ENCODE measurements at regions not wholly inside any gene's neighbourhood (a gene's known extent, or its start where the extent isn't known, plus 50 kb on each side); places are given as distances from the start of the nearest gene placed in this dataset.

- H3K36me3 ChIP-seq: no peaks in the 10 kb centered on the region
- H3K4me3 ChIP-seq: no peak overlapping the region
- no peak for ATAC-seq
- H3K4me1 ChIP-seq: no peaks in the 10 kb centered on the region
- no peak for DNase-seq
- no peaks in the 10 kb centered on the region for H3K27me3 ChIP-seq
- intact Hi-C loops (cut with DNase I): no loop called here
- TF ChIP-seq CTCF (IDR thresholded peaks at IDR 0.05): no peak
- H3K9me3 ChIP-seq: no peaks in the 10 kb centered on the region
- H3K27ac ChIP-seq: no peak overlapping the region
Observed at GRCh38 chr2:160942476-160943142, 217.6 kb upstream of the TANK start.

GRCh38 chr2:160943414-160943813 lies 216.8 kb upstream of the TANK start:
- no peak for ATAC-seq
- H3K9me3 ChIP-seq: no peaks in the 10 kb centered on the region
- H3K4me1 ChIP-seq: no peaks in the 10 kb centered on the region

GRCh38 chr2:160952464-160953254 lies 207.6 kb upstream of the TANK start:
- ATAC-seq: peak; percentile 54
- no peak overlapping the region for H3K4me3 ChIP-seq
- H3K27ac ChIP-seq: peak overlapping the region; percentile 62 to 64

More at GRCh38 chr2:160943414-160943813, 216.8 kb upstream of the TANK start:
- intact Hi-C loops (cut with DNase I): no loop called here
- Histone ChIP-seq H3K36me3 (no peaks in the 10 kb centered on the region), H3K4me3 (no peak overlapping the region), H3K27me3 (no peaks in the 10 kb centered on the region), H3K27ac (no peak overlapping the region)
- no peak for TF ChIP-seq CTCF (IDR thresholded peaks at IDR 0.05)
- DNase-seq: no peak

GRCh38 chr2:160955578-160955977 lies 204.7 kb upstream of the TANK start:
- TF ChIP-seq CTCF (IDR thresholded peaks at IDR 0.05): no peak
- Histone ChIP-seq H3K4me3 (no peak overlapping the region), H3K27me3 (no peaks in the 10 kb centered on the region), H3K9me3 (no peaks in the 10 kb centered on the region), H3K27ac (peak overlapping the region in 1 of 2 donors; percentile 69), H3K4me1 (peaks cover 0 to 5% of the 10 kb centered on the region in 2 donors), H3K36me3 (no peaks in the 10 kb centered on the region)
- ATAC-seq (no peak), DNase-seq (no peak)
- intact Hi-C loops (cut with DNase I): no loop called here

More at GRCh38 chr2:160952464-160953254, 207.6 kb upstream of the TANK start:
- no peaks in the 10 kb centered on the region for H3K9me3 ChIP-seq
- no peak for TF ChIP-seq CTCF (IDR thresholded peaks at IDR 0.05)
- DNase-seq: peak in 1 of 4 donors; percentile 36
- H3K27me3 ChIP-seq: no peaks in the 10 kb centered on the region
- peaks cover 0 to 5% of the 10 kb centered on the region in 2 donors for H3K4me1 ChIP-seq
- H3K36me3 ChIP-seq: no peaks in the 10 kb centered on the region
- intact Hi-C loops (cut with DNase I): no loop called here

- no peaks in the 10 kb centered on the region for H3K27me3 ChIP-seq
- TF ChIP-seq CTCF (IDR thresholded peaks at IDR 0.05): no peak
- peak overlapping the region in 1 of 2 donors; percentile 69 for H3K27ac ChIP-seq
- intact Hi-C loops (cut with DNase I): no loop called here
- H3K4me1 ChIP-seq: peaks cover 0 to 5% of the 10 kb centered on the region in 2 donors
- DNase-seq (no peak), ATAC-seq (peak; percentile 22)
- no peak overlapping the region for H3K4me3 ChIP-seq
- no peaks in the 10 kb centered on the region for H3K36me3 ChIP-seq
- H3K9me3 ChIP-seq: no peaks in the 10 kb centered on the region
Observed at GRCh38 chr2:160956243-160956802, 203.9 kb upstream of the TANK start.
